ENCODE measurements at regions not wholly inside any gene's neighbourhood (a gene's known extent, or its start where the extent isn't known, plus 50 kb on each side); places are given as distances from the start of the nearest gene placed in this dataset.

- DNase-seq (ENCODE audit: insufficient read length, low spot score, missing footprints), result no peak
- no peak overlapping the region for H3K27ac ChIP-seq (ENCODE audit: low read depth, low read length)
- TF ChIP-seq, protein P1, sequence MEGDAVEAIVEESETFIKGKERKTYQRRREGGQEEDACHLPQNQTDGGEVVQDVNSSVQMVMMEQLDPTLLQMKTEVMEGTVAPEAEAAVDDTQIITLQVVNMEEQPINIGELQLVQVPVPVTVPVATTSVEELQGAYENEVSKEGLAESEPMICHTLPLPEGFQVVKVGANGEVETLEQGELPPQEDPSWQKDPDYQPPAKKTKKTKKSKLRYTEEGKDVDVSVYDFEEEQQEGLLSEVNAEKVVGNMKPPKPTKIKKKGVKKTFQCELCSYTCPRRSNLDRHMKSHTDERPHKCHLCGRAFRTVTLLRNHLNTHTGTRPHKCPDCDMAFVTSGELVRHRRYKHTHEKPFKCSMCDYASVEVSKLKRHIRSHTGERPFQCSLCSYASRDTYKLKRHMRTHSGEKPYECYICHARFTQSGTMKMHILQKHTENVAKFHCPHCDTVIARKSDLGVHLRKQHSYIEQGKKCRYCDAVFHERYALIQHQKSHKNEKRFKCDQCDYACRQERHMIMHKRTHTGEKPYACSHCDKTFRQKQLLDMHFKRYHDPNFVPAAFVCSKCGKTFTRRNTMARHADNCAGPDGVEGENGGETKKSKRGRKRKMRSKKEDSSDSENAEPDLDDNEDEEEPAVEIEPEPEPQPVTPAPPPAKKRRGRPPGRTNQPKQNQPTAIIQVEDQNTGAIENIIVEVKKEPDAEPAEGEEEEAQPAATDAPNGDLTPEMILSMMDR (IDR thresholded peaks at IDR 0.05; ENCODE audit: extremely low read depth, low read depth, low read length), result peak; percentile 7
- H3K4me3 ChIP-seq (ENCODE audit: insufficient read depth, low read length), result no peak overlapping the region
- H3K4me1 ChIP-seq (ENCODE audit: insufficient read depth, low read length), result peaks cover 15% of the 10 kb centered on the region
- H3K79me2 ChIP-seq (ENCODE audit: insufficient read depth, low read length), result no peaks in the 10 kb centered on the region
- no peaks in the 10 kb centered on the region for H3K36me3 ChIP-seq (ENCODE audit: insufficient read depth, low read length)
- no peaks in the 10 kb centered on the region for H3K9me3 ChIP-seq (ENCODE audit: low read depth, low read length)
- H3K4me2 ChIP-seq (ENCODE audit: insufficient read depth, low read length), result no peak overlapping the region
- H3K27me3 ChIP-seq (ENCODE audit: insufficient read depth, low read length), result no peaks in the 10 kb centered on the region
- no peaks in the 10 kb centered on the region for H4K20me1 ChIP-seq (ENCODE audit: insufficient read depth, low read length)
- H2AFZ ChIP-seq (ENCODE audit: low read length), result no peak overlapping the region
Measured at GRCh38 chr11:103619480-103619879, 417.0 kb upstream of the DDI1 start.

DNA sequence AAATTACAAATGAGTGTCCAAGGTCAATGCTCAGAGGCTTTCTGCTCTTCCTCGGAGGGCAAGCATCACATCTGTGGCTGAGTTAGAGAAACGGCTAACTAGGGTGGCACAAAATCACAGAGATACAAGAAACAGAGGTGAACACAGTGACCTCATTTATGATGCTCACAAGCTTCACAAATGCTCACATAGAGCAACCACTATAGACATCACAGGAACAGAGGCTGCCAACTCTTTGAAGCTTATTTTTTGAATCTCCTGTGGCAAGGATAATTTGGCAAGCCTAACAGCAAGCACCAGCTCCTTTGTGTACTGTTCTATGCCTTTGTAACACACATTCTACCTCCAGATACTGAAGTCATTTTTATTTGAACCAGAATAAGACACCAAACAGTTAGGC is 416.5 kb upstream of the DDI1 start:
- Histone ChIP-seq H3K27ac (ENCODE audit: low read depth, low read length) (no peak overlapping the region), H3K4me3 (ENCODE audit: insufficient read depth, low read length) (no peak overlapping the region), H3K4me1 (ENCODE audit: insufficient read depth, low read length) (peaks cover 20% of the 10 kb centered on the region), H3K27me3 (ENCODE audit: insufficient read depth, low read length) (no peaks in the 10 kb centered on the region), H2AFZ (ENCODE audit: low read length) (no peak overlapping the region), H3K36me3 (ENCODE audit: insufficient read depth, low read length) (no peaks in the 10 kb centered on the region), H3K4me2 (ENCODE audit: insufficient read depth, low read length) (no peak overlapping the region), H3K9me3 (ENCODE audit: low read depth, low read length) (no peaks in the 10 kb centered on the region), H4K20me1 (ENCODE audit: insufficient read depth, low read length) (no peaks in the 10 kb centered on the region), H3K79me2 (ENCODE audit: insufficient read depth, low read length) (no peaks in the 10 kb centered on the region)
- no peak for DNase-seq (ENCODE audit: insufficient read length, low spot score, missing footprints)
- TF ChIP-seq, protein P1 (IDR thresholded peaks at IDR 0.05; ENCODE audit: extremely low read depth, low read depth, low read length), result no peak

DNA sequence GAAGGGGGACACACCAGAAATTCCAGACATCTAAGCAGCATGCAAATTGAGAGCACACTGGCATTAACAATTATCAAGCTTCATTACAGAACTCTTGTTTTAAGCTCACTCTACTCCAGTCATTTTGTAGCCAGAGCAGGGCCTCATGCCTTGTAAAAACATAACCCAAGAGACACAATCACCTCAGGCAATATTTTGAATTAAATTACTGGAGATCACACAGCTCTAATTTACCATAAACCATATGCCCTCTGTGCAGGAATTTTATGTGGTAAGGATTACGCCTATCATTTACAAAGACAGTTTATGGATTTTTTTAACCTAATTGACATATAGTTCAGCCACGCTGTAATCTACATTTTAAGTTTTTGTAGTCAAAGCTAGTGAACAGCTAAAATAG is 414.1 kb upstream of the DDI1 start:
- DNase-seq (ENCODE audit: insufficient read length, low spot score, missing footprints), result no peak
- no peaks in the 10 kb centered on the region for H3K79me2 ChIP-seq (ENCODE audit: insufficient read depth, low read length)
- no peak overlapping the region for H3K4me3 ChIP-seq (ENCODE audit: insufficient read depth, low read length)
- H3K4me2 ChIP-seq (ENCODE audit: insufficient read depth, low read length), result no peak overlapping the region
- TF ChIP-seq, protein P1 (IDR thresholded peaks at IDR 0.05; ENCODE audit: extremely low read depth, low read depth, low read length), result no peak
- H3K4me1 ChIP-seq (ENCODE audit: insufficient read depth, low read length), result peaks cover 34% of the 10 kb centered on the region
- no peak overlapping the region for H2AFZ ChIP-seq (ENCODE audit: low read length)
- H4K20me1 ChIP-seq (ENCODE audit: insufficient read depth, low read length), result no peaks in the 10 kb centered on the region
- no peaks in the 10 kb centered on the region for H3K36me3 ChIP-seq (ENCODE audit: insufficient read depth, low read length)
- no peak overlapping the region for H3K27ac ChIP-seq (ENCODE audit: low read depth, low read length)
- no peaks in the 10 kb centered on the region for H3K27me3 ChIP-seq (ENCODE audit: insufficient read depth, low read length)
- no peaks in the 10 kb centered on the region for H3K9me3 ChIP-seq (ENCODE audit: low read depth, low read length)

GRCh38 chr11:103623933-103624332 is 412.5 kb upstream of the DDI1 start:
- H3K4me2 ChIP-seq (ENCODE audit: insufficient read depth, low read length), result no peak overlapping the region

More at GRCh38 chr11:103623933-103624332, 412.5 kb upstream of the DDI1 start:
- Histone ChIP-seq H3K4me1 (ENCODE audit: insufficient read depth, low read length) (peaks cover 26% of the 10 kb centered on the region), H2AFZ (ENCODE audit: low read length) (no peak overlapping the region), H3K36me3 (ENCODE audit: insufficient read depth, low read length) (no peaks in the 10 kb centered on the region), H3K27ac (ENCODE audit: low read depth, low read length) (no peak overlapping the region), H3K4me3 (ENCODE audit: insufficient read depth, low read length) (no peak overlapping the region), H3K79me2 (ENCODE audit: insufficient read depth, low read length) (no peaks in the 10 kb centered on the region), H4K20me1 (ENCODE audit: insufficient read depth, low read length) (no peaks in the 10 kb centered on the region), H3K9me3 (ENCODE audit: low read depth, low read length) (no peaks in the 10 kb centered on the region), H3K27me3 (ENCODE audit: insufficient read depth, low read length) (no peaks in the 10 kb centered on the region)
- TF ChIP-seq, protein P1 (IDR thresholded peaks at IDR 0.05; ENCODE audit: extremely low read depth, low read depth, low read length), result no peak
- no peak for DNase-seq (ENCODE audit: insufficient read length, low spot score, missing footprints)
